Stimulated activated CD4-positive, alpha-beta T cell treated with anti-CD3 and anti-CD28 coated beads, Interleukin-15, amount 100 ng/mL, for 24 hours (primary cell): ENCODE measurements at regions not wholly inside any gene's neighbourhood (a gene's known extent, or its start where the extent isn't known, plus 50 kb on each side); places are given as distances from the start of the nearest gene placed in this dataset.
"Not testable (repeated sequence)": the region's sequence is repeated elsewhere in the genome, so short reads cannot be mapped to it uniquely, and the experiment has no call there.

ENCODE experiments used
- DNase-seq: peaks from one replicate; pipeline ENCODE4 v3.0.0-alpha.2; 2020

DNA sequence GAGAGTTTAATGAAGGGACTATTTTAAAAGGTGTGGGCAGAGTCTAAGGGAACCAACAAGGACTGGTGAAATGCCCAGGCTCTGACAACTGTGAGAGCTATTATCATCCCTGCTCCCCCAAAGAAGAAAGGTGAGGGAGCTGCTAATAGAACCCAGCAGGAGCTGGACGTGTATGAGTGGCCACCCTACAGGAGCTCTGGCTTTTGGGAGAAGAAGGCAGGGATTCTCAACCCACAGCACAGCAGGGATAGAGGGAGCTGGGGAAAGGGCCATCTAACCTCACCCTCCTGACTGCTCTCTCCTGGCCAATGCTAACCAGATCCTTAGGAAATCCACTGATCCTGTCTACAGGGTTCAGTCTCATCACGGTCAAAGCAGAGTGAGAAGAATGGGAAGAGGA is 57.1 kb downstream of the GRIN2B start:
- no peak for DNase-seq

DNA sequence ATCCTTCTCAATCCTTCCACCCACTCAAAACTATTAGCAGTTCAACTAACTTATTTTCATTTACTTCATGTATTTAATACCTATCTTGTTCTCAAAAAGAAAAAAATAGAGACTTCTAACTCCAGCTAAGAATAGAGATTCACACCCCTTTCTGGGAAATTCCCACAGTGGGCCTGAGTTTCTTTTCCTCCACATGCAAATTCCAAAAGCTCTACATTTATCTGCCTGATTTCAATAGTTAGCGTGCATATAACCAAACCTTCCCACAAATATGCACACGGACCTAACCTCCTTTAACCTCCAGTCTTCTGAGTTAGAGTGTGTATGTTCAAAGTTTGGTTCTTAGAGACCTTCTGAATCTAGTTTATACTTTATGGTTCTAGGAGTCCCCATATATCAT is 62.5 kb downstream of the GRIN2B start:
- no peak for DNase-seq

DNA sequence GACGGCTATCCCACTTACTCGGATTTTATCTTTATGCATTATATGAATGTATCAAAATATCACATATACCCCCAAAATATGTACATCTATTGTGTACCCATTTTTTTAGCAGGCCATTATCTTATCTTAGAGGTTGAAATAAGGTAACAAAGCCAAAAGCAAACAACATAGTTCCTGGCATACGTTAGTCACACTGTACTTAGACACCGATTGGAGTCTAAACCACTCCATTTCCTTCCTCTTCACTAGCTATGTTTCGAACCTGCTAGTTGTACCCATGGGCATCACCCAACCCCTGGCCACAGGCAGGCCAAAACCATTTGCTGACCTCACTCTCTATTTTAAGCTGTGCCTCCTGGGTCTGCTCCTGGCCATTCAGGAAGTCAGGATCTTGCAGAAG is 66.3 kb downstream of the GRIN2B start:
- no peak for DNase-seq

DNA sequence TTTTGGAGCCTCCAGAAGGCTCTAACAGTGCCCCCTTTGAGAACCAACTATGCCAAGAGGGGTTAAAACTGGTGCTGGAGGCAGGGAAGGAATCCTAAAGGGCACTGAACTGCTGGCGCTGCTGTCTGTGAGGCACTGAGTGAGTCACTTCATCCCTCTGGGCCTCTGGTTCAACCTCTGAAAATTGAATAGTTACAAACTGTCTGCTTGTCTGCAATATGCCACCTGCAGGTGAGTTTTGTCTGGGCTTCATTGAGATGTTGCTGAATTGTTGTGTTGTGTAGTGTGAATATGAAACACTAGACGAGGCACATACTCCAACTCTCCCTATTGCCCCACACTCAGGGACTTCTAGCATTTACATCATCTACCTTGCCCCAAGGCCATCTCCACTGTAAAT is 68.0 kb downstream of the GRIN2B start:
- no peak for DNase-seq

DNA sequence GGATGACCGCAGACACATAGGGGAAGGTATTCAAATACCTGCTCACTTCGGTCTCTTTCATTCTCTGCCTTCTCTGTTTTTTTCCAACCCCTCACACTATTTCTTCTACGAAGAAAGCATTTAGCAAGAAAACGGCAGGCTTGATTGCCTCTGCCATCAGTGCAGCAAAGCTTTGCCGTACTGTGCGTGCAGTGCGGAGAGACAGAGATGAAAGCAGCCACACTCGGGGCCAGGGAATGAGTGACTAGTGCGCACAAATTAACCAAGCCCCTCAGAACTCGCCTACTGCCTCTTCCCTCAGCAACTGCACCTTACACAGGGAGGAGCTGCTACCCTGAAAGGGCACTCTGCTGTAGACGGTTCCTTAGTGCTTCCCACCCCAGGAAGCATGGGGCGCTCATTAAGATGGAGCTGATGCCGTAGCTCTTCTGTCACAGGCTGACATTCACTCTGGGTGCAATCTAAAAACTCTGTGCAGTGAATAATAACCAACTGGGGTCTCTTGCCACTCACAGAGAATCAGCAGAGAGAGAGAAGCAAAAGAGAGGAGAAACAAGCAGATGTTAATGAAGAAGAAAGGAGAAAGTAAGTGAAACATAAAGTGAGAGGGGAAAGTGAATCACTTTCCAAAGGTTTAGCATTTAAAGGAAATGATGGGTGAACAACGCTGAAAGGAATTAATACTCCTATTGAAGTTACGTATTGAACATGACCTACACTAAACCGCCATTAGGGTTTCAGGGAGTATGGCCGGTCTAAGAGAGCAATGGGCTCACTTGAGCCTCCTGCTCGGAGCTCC is 69.4 kb downstream of the GRIN2B start:
- DNase-seq: no peak

DNA sequence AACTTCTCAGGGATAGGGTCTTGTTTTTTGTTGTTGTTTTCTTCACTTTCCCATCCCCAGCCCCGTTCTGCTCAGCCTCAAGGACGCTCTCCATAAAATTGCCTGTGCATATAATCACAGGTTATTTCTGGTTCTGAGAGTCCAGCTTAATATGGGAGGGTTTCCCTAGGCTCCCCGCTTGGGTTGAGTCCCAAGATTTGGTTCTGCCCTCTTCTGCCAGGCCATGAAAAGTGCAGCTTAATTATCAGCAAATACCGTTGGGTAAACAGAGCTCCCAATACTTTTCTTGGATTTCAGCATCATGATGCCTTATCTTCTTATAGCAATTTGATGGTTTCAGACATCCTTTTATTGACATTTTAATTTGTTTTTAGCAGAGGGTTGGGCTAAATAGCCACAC is 75.6 kb downstream of the GRIN2B start:
- DNase-seq: no peak

DNA sequence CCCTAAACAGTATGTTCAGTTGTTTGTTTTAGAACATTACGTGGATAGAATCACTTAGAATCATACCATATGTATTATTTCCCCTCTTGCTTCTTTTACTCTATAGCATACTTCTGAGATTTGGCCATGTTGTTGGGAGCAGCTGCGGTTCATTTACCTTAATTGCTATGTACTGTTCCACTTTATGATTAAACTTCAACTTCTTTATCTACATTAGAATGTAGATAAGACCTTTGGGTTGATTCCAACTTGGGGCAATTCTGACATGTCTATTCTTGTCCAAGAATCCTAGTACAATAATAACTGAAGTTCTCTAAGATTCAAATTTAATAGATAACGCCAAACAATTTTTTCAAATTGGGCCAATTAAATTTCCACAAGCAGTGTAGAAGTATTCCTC is 80.7 kb downstream of the GRIN2B start:
- DNase-seq: no peak

DNA sequence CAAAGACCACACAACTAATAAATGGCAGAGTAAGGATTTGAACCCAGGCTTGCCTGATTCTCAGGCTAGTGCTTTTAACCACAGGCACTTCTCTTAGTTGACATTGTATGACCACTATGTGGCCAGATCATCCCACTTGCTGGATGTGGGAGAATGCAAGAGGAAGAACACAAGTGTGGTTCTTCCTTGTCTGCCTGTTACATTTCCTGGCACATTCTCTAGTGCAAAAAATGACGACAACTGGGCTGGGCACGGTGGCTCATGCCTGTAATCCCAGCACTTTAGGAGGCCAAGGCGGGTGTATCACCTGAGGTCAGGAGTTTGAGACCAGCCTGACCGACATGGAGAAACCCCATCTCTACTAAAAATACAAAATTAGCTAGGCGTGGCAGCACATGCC is 83.0 kb downstream of the GRIN2B start:
- not testable (repeated sequence) for DNase-seq

DNA sequence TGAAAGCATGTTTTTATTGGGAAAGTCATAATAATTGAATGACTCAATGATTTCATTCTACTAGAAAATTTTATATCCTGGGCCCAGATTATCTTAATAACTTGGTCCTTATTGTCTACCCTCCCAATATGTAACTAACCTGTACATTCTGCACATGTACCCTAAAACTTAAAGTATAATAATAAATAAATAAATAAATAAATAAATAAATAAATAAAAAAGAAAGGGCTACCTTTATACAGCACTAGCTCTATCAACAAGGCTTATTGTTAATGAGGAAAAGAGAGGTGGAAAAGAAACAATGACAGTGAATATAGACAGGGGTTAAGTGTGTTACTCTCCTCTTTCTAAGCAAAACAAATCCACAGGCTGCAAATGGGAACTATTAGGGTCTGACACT is 83.6 kb downstream of the GRIN2B start:
- DNase-seq: no peak

DNA sequence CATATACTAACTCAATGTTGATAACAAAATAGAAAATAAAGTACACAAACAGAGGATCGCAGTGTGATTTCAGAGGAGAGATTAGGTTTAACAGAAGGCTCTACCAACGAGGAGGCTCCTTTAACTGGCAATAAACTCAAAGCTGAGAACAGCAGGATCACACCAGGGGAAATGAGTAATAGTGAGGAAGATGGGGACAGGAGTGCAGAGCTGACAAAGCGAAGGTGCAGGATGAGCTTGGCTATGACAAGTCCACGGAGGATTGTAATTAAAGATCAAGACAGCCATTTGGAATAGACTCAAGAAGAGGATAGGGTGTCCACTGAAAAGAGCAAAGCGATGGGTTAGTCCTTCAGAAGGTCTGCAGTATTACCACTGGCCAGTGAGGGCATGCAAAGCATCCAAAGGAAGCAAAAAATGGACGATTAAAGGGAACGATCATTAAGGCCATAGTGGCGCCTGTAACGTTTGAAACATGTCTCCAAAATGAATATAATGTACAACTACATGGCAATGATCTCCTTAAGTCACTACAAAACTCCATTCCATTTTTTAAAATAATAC is 85.3 kb downstream of the GRIN2B start:
- DNase-seq: no peak

DNA sequence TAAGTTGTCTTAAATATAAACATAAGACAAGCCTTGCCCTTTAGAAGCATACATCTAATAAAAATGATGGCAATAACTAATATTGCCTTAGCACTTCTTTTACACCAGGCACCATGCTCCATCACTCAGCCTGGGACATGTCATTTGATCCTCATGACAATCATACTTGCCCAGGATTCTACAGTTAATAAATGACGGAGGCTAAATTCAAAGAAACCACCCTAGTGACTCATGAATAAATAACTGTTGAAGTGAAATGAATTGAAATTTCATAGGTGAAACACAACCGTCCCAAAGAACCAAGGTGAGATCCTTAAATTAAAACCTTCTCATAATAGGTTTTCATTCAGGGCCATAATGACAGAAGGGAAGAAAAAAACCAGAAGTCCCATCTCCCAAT is 89.5 kb downstream of the GRIN2B start:
- DNase-seq: no peak

DNA sequence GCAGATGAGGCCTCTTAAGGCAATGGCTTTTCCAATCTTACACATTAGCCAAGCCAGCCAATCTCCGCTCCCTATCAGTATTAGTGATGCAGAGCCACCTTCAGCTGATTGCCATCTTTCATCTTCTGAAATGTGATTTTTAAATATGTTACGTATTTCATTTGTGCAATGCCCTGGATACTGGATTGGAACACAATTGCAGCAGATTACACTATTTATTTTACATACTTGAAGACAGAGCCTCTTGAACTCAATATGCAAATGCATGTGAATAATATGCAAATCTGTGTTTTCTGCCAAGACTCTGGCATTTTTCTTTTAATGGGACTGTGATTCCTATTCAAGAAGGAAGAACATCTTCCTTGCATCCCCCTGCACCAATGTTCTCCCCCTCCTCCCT is 90.5 kb downstream of the GRIN2B start:
- no peak for DNase-seq

DNA sequence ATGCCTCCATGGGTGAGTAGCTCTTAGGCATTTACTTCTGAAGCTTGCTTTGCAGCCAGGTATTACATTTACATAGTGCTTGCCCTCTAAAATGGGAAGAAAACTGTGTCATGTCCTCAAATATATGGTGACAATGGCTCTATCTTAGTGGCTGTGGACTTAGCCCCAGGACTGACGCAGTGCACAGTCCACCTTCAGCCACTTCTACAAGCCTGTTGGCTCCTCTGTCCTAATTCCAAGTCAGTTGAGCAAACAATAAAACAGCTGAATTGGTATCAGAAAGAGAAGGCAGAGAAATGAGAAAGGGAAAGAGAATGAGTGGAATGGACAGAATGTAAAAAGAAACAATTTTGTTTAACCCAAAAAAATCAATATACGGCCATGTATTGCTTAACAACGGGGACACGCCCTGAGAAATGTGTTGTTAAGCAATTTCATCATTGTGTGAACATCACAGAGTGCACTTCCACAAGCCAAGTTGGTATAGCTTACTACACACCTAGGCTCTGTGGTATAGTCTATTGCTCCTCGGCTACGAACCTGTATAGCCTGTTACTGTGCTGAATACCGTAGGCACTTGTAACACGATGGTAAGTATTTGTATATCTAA is 93.5 kb downstream of the GRIN2B start:
- DNase-seq: no peak

DNA sequence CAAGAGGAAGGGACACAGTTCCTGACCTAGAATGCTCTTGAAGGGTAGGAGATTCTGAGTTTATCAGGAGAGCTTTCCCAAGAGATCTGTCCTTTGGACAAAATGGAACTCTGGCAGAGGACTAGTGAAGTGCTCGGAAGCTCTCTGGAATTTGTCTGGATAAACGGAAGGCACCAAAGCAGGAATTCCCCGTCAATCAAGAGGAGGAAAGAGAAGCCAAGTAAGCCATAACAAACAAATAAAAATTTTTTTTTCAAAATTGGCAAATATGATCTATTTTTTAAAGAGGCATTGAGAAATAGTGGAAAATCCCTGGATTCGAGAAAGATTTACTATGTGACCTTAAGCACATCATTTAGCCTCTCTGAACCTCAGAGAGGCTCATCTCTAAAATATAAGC is 99.2 kb downstream of the GRIN2B start:
- no peak for DNase-seq

DNA sequence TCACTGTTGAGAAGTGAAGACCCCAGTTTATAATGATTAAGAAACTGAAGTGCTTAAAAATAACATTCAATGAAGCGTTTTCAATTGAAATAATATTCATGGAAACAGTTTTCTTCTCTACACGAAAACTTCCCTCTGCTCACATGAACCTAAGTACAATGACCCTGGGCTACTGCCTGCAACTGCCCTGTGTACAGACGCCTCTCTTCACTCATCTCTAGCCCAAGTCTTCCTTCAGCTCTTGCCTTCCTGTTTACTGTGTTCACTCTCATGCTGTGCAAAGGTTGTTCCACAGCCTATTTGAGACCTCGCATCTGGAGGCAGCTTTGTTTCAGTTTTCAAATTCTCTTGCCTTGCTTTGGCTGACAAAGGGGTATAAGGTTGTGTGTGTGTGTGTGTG is 100.8 kb downstream of the GRIN2B start:
- no peak for DNase-seq

DNA sequence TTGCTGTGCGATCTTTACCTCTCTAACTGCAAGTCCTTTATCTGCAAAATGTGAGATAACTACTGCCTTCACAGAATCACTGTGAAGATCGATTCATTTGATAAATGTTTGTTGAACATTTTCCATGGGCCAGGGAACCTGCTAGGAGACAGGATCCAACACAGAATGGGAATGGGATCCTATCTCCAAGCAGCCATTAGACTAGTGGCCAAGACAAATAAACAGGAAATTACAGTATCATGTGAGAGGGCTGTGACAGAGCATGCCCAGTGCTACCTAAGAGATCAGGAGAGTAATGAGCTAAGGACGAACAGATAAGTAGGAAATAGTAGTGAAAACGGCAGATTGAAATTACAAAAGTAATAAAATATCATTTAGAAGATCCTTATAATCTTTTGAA is 105.7 kb downstream of the GRIN2B start:
- no peak for DNase-seq

DNA sequence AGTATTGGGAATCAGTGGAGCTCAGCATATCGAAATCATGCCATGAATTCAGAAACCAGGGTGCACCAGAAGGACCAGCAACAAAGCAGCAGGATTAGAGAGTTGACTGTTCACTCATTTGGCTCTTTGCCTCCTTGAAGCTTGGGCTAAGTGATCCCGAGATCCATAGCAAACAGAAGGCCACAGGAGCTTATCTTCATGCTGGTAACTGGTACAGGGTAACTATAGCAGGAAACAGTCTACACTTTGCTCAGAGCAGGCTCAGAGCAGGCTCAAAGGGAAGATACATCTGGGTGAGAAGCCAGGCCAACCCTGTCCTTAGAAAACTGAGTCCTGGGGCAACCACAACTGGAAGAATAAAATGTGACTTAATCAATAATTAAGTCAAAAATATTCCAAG is 111.1 kb downstream of the GRIN2B start:
- DNase-seq: no peak

DNA sequence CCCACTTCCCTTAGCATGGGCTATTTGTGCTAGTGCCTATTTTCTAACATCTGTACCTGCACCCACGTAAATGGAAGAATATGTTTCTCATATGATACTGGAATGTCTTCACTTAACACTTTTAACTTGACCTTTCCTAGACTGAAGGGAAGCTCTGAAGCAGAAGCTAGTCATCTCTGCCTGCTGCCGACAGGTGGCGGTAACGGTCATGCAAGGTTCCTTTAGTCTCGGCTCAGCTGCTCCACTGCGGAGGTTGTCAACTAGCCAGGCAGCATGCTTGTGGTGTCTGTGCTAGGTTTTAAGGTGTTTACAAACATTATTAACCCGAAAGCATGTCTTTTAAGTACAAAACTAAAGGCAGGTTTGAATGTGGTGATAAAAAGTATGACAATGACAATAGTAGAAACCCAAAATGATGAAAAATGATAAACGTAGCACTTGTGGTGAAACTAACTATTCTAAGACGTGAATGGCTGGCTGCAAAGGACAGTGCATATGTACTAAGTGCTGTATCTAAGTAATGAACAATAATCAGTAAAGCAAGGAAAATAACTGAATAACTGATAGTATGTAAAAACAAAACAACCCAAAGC is 117.2 kb downstream of the GRIN2B start:
- DNase-seq: peak; percentile 73

DNA sequence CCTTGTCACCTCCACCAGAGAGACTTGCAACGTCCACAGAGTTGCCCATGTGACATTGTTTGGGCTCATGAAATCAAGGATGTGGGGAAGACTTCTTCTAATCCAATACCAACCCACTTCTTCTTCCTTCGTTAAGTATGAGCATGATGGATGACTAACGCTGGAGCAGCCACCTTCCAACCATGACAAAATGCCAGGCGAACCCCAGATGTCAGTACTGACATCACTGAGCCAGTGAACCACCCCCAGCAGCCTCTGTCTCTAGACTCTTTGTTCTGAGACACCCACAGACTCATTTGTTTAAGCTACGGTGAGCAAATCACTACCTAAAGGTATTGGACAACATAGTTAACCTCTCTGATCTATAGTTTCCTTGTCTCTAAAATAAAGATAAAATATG is 123.7 kb downstream of the GRIN2B start:
- DNase-seq: no peak

DNA sequence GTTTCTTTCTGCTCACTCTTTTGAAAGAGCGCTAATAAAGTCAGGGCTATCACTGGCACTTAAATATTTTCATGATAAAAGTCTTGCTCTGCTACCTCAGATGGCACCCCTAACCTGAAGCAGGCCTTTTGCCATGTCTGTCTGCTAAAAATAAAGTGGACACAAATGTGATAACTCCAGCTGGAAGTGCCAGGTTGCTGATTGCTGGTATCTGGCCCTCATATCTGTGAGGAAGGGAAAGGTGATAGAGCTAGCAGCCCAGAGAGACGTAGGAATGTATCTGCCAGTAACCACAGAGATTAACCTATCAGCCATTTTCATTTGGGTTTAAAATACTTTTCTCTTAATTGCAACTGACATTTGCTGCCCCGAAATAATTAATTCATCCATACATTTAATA is 127.9 kb downstream of the GRIN2B start:
- no peak for DNase-seq

DNA sequence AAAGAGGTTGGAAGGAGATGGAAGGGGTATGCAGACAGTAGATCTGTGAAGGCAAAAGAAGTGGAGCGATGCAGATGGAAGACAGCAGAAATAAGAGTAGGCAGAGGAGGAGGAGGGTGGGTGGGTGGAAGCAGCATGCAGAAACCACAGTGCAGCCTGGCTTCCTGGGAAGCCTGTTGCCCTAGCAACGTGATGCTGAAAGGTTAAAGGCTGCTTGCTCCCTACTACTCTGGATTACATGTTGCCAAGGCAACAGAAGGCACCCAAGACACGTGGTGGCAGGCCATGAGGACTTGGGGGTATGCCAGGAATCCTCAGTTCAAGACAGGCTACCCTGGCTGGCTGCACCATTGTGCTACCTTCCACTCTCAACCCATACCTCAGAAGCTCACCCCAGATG is 129.6 kb downstream of the GRIN2B start:
- DNase-seq: no peak

DNA sequence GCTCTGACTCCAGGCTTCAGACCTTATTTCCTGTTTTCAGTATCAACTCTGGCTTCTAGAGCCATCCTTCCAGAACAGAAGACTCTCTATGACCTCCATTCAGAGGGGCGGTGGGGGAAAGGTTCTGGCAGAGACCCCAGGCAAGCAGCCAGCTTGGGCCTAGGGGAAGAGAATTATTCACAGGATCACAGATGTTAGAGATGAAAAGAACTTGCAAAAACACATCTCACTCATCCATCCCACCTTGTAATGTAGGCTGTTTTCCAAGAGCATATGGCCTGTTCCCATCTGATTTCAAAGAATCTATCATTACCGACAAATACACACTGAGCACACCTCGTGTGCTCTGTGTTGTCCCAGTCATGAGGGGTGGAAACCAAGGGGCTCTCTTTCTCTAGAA is 131.9 kb downstream of the GRIN2B start:
- no peak for DNase-seq

DNA sequence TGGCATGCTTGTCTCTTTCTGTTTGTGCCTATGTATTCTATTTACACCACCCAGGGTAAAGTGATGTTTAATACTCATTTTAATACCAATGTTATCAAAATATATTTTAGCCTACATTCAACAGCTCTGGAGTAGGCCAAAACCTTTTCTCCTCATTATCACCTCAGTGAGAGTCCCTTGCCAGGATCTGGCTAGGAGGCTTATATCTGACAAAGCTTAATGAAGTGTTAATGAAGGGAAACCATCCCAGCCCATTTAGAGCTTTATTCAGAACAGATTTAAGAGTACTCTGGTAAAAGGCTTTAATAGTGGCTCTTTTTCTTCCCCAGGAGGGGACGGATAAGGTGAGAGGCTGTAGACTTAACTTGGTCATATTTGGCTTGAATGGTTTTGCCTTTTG is 137.6 kb downstream of the GRIN2B start:
- DNase-seq: no peak

DNA sequence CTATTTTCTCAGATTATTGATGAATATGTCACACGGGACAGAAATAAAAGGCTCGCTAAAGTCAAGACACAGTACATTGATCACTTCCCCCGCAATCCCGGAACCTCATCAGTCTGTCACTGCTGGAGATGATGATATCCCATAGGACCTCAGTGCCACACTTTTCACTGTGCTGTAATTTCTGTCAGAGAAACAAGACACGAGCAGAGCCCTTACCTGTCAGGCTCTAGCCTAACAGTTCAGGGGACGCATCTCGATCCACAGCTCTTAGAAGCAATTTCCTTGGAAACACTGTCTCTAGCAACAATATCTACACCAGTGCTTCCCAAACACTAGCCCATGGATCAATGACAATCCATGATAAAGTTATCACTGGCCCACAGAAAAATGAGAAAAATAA is 140.0 kb downstream of the GRIN2B start:
- no peak for DNase-seq
